ENCODE measurements at regions not wholly inside any gene's neighbourhood (a gene's known extent, or its start where the extent isn't known, plus 50 kb on each side); places are given as distances from the start of the nearest gene placed in this dataset.

GRCh38 chr19:27765912-27766725, 1446.8 kb downstream of the UQCRFS1 start:
- H3K9me3 Mint-ChIP-seq = peaks cover 39% of the 10 kb centered on the region
- DNase-seq (ENCODE audit: low read depth, low spot score) = no peak
- no peaks in the 10 kb centered on the region for H3K27me3 Mint-ChIP-seq (ENCODE audit: low read depth)
- H3K36me3 Mint-ChIP-seq (ENCODE audit: low read depth) = peaks cover 50% of the 10 kb centered on the region
- no peak overlapping the region for H3K4me3 Mint-ChIP-seq
- no peak overlapping the region for H3K27ac Mint-ChIP-seq (ENCODE audit: unreplicated experiment)
- no peak for TF ChIP-seq CTCF (conservative IDR thresholded peaks at IDR 0.05)
- no peaks in the 10 kb centered on the region for H3K4me1 Mint-ChIP-seq

DNA sequence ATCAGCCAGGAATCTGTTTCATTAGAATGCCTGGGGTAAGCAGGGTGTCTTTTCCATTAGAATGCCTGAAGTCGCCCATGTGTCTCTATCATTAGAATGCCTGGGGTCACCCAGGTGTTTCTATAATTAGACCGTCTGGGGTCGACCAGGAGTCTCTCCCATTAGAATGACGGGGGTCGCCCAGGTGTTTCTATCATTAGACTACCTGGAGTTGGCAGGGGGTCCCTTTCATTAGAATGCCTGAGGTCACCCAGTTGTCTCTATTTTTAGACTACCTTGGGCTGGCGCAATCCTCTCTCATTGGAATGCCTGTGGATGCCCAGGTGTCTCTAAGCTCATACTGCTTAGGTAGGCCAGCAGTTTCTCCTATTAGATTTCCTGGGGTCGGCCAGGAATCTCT, 1447.6 kb downstream of the UQCRFS1 start:
- DNase-seq (ENCODE audit: low read depth, low spot score) = no peak
- no peak for TF ChIP-seq CTCF (conservative IDR thresholded peaks at IDR 0.05)
- Mint-ChIP-seq H3K9me3 (peaks cover 41% of the 10 kb centered on the region), H3K36me3 (ENCODE audit: low read depth) (peaks cover 52% of the 10 kb centered on the region), H3K4me3 (no peak overlapping the region), H3K4me1 (no peaks in the 10 kb centered on the region), H3K27me3 (ENCODE audit: low read depth) (no peaks in the 10 kb centered on the region), H3K27ac (ENCODE audit: unreplicated experiment) (no peak overlapping the region)

- peaks cover 38% of the 10 kb centered on the region for H3K9me3 Mint-ChIP-seq
- no peak overlapping the region for H3K4me3 Mint-ChIP-seq
- H3K36me3 Mint-ChIP-seq (ENCODE audit: low read depth) = peaks cover 51% of the 10 kb centered on the region
- DNase-seq (ENCODE audit: low read depth, low spot score) = no peak
- TF ChIP-seq CTCF (conservative IDR thresholded peaks at IDR 0.05) = no peak
- no peaks in the 10 kb centered on the region for H3K4me1 Mint-ChIP-seq
- no peak overlapping the region for H3K27ac Mint-ChIP-seq (ENCODE audit: unreplicated experiment)
- no peaks in the 10 kb centered on the region for H3K27me3 Mint-ChIP-seq (ENCODE audit: low read depth)
Observed at GRCh38 chr19:27764186-27764804, 1448.7 kb downstream of the UQCRFS1 start.

DNA sequence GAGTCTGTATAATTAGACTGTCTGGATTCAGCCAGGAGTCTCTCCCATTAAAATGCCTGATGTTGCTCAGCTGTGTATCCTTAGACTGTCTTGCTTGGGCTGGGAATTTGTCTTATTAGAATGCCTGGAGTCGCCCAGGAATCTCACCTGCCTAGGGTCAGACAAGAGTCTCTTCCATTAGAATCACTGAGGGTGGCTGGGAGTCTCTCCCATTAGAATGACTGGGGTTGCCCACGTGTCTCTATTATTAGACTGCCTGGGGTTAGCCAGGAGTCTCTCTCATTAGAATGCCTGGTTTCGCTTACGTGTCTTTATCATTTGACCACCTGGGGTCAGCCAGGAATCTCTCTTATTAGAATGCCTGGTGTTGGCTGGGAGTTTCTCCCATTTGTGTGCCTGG, 1450.0 kb downstream of the UQCRFS1 start:
- H3K4me1 Mint-ChIP-seq = no peaks in the 10 kb centered on the region
- peaks cover 50% of the 10 kb centered on the region for H3K36me3 Mint-ChIP-seq (ENCODE audit: low read depth)
- H3K4me3 Mint-ChIP-seq = no peak overlapping the region

DNA sequence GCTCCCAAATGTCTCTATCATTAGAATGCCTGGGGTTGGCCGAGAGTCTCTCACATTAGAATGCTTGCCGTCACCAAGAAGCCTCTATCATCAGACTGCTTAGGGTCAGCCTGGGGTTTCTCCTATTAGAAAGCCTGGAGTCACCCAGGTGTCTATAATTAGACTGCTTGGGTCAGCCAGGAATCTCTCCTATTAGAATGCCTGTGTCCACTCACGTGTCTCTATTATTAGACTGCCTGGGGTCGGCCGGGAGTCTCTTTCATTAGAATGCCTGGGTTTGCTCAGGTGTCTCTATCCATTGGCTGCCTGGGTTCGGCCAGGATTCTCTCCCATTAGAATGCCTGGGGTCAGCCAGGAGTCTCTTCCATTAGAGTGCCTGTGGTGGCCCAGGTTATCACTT, 1453.1 kb downstream of the UQCRFS1 start:
- Mint-ChIP-seq H3K27ac (ENCODE audit: unreplicated experiment) (no peak overlapping the region), H3K4me1 (no peaks in the 10 kb centered on the region), H3K27me3 (ENCODE audit: low read depth) (no peaks in the 10 kb centered on the region), H3K4me3 (no peak overlapping the region), H3K9me3 (peaks cover 34% of the 10 kb centered on the region), H3K36me3 (ENCODE audit: low read depth) (peaks cover 42% of the 10 kb centered on the region)
- DNase-seq (ENCODE audit: low read depth, low spot score) = no peak
- TF ChIP-seq CTCF (conservative IDR thresholded peaks at IDR 0.05) = no peak

More for the DNA sequence above, 1450.0 kb downstream of the UQCRFS1 start:
- H3K27me3 Mint-ChIP-seq (ENCODE audit: low read depth) = no peaks in the 10 kb centered on the region
- H3K27ac Mint-ChIP-seq (ENCODE audit: unreplicated experiment) = no peak overlapping the region
- DNase-seq (ENCODE audit: low read depth, low spot score) = no peak
- no peak for TF ChIP-seq CTCF (conservative IDR thresholded peaks at IDR 0.05)
- H3K9me3 Mint-ChIP-seq = peaks cover 42% of the 10 kb centered on the region
